T47D (cell line): ENCODE measurements at regions not wholly inside any gene's neighbourhood (a gene's known extent, or its start where the extent isn't known, plus 50 kb on each side); places are given as distances from the start of the nearest gene placed in this dataset.

Experiments
- DNase-seq, 2 experiments: peaks; one replicate each; pipeline versions ENCODE4 v3.0.0 to v3.0.0-alpha.2; 2011 to 2012; ENCODE audit warnings: low read depth in 1 of 2, low spot score in 1 of 2
- JUND ChIP-seq: IDR thresholded peaks from 2 replicates; pipeline ENCODE4 v1.6.1; 2012; ENCODE audit warnings: low read depth
- in situ Hi-C: cut with HindIII; loops from 2 replicates; pipeline ENCODE4 v1.10.0; 2016; ENCODE audit warnings: low sequenced_read_pairs, low pct_unique_long_range_greater_than_20kb

DNA sequence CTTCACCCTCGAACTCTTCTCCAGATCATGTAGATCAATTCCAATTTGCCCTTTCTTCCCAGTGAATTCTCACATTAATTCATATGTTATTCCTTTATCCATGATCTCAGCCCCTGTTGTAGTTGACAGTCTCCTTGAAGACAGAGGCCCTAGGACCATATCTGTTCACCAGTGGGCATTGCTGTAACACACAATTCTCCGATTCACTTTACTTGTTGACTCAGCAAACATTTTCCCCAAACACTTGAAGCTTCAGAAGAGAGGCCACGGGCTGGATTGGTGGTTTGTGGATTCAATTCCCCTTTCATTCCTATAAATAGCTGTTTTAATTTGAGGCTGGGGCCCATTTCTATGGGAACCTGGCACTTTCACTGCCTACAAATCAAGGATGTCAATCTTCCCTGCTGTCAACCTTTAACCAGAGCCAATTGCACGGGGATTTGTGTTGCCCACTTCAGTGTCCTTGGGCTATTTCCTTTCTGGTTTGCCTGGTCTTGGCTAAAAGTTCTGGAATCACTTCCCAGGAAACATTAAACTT, 393.0 kb upstream of the KIRREL3 start:
- no peak for TF ChIP-seq JUND
- in situ Hi-C loops: no loop called here
- no peak for DNase-seq

DNA sequence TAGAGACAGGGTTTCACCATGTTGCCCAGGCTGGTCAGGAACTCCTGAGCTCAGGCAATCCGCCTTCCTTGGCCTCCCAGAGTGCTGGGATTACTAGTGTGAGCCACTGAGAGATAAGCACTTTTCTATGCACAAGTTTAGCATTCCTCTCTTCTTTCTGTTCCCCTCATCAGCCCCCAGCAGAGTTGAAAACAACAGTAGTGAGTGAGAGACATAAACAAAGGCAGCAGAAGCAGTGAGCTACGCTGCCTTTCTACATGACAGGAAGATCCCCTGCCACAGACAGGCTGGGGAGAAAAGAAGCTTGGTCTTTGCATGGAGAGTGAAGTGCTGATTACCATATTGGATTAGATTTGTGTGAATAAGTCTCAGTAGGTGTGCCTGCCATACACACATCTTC, 392.0 kb upstream of the KIRREL3 start:
- no peak for DNase-seq
- no peak for TF ChIP-seq JUND
- in situ Hi-C loops: no loop called here

DNA sequence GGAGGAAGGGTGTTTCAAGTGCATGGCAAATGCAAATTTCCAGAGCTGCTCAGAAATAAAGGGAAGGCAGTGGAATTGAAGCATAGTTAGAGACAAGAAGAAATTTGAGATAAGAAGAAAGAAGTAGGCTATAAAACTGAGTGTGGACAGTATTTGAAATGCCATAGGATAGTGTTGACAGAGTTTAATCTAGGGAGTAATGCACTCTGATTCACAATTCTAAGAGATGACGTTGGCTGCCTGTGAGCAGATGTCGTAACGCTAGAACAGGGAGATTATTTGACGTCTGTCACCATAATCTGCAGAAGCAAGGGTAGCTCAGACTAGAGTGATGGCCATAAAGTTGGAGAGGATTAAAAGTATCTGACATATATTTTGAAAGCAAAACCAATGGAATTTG, 389.9 kb upstream of the KIRREL3 start:
- in situ Hi-C loops: no loop called here
- no peak for TF ChIP-seq JUND
- DNase-seq: no peak

DNA sequence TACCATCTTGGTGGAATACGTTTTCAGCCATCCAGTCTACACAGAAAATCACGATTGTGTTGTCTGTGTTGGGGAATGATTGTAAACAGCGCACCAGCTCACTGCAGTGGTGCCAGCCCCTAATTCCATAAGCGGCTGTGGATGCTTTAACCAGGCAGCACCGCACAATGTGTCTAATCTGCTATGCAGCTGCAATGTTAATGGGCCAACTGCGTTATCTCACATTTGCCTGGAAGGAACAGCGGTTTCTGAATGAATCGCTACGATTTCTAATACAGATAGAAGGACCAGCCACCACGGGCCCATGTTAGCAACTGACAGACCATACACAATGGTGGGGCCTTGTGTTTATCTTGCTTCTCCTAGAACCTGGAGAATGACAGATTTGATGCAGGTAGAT, 384.5 kb upstream of the KIRREL3 start:
- TF ChIP-seq JUND: no peak
- in situ Hi-C loops: no loop called here
- no peak for DNase-seq

DNA sequence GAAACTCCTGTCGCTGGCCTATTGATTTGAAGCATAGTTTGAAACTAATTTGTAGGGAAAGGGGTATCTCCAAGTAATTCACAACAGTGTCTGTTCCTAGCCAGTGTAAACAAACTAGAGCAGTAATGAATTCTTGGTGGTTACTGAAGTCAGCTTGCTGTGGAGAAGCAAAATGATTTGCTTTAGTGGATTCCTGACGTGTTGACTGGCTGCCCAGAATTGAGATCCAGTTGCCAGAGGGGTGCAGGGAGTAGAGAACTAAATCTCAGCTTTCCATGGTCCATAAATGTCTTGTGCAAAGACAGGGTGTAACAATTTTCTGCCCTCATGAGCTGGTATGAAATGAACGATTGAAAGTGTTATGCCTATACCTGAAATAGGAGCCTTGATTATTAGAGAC, 382.5 kb upstream of the KIRREL3 start:
- no peak for DNase-seq
- in situ Hi-C loops: no loop called here
- no peak for TF ChIP-seq JUND

DNA sequence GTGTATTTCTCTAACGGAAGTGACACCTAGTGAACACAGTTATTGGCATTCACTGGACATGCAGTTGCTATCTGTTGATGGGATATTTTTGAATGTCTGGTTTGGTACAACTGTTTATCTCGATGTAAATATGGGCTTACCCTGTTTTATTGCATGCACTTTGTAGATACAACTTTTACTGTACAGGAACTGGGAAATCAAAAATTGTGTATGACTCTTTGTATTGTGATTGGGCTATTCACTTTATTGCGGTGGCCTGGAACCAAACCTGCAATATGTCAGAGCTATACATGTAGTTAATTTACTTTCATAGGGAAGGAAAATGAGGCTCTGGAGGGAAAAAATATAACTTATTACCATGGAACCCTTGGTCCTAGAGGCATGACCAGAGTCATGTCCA, 380.7 kb upstream of the KIRREL3 start:
- no peak for TF ChIP-seq JUND
- in situ Hi-C loops: no loop called here
- no peak for DNase-seq

DNA sequence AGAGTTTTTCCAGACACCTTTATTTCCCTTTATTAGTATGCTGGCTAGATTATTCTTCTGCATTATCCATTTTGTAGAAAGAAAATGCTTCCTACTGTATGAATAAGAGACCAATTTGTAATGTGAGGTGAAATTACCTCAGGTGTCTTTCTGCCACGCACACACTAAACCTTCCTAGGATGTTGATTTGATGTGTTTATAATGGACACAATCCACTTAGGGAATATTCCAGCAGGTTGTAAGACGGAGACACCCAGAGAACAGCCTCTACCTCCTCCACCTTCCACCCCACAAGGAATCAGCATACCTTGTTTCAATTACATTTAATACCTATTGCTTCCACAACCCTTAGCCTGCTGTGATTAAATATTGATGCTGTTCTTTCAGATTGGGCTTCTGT, 379.1 kb upstream of the KIRREL3 start:
- in situ Hi-C loops: no loop called here
- DNase-seq: no peak
- TF ChIP-seq JUND: no peak

DNA sequence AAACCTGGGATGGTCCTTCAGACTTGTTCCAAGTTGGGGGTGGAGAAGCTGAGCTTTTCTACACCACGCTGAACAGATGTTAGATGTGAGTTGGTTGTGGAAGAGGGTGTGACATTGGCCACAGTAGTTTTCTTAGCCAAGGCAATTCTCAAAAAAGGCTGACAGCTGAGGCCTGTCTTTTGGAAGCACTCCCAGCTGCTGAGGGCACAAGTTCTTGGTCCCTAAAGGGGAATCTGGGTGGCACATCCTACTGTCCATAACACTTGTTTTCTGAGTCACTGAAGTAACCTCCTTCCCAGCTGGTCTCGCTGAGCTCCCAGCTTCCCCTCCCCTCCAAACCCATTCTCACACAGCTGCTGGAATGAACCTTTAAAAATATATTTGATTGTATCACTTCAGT, 375.7 kb upstream of the KIRREL3 start:
- no peak for TF ChIP-seq JUND
- in situ Hi-C loops: no loop called here
- DNase-seq: no peak

DNA sequence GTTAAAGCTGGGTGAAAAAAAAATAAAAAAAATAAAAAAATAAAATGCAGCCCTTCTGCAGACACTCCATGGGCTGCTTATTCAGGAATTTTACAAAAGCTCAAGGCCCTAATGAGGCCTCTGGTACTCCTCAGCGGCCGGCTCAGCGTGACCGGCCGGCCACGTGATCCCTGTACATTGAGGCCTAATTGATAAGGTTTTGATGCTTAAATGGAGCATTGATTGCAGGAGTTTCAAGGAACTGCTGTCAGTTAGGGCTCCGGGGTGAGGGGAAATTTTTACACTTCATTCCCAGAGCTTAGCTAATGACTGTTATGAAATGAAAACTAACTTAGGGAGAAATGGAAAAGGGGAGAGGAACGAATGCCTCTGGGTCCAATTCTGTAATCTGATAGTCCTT, 368.8 kb upstream of the KIRREL3 start:
- in situ Hi-C loops: no loop called here
- no peak for TF ChIP-seq JUND
- no peak for DNase-seq

DNA sequence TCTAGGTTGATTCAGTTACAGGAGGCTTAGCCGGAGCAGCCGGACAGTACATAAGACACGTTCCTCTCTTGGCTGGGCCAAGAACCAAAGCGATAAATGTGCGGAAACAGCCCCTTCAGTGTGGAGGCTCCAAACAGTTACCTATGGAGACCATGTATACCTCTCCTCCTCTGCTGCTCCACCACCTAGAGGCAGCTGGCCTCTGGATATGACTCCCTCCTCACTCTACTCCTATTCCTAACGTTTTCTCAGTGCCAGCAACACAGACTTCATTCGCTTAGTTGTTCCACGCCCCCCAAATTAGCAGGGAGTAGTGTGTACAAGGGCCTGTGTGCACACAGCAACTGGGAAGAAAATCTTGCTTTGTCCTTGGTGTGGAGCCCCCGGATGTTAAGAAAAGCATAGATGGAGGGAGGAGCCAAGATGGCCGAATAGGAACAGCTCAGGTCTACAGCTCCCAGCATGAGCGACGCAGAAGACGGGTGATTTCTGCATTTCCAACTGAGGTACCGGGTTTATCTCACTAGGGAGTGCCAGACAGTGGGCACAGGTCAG, 362.3 kb upstream of the KIRREL3 start:
- in situ Hi-C loops: no loop called here
- TF ChIP-seq JUND: no peak
- no peak for DNase-seq

DNA sequence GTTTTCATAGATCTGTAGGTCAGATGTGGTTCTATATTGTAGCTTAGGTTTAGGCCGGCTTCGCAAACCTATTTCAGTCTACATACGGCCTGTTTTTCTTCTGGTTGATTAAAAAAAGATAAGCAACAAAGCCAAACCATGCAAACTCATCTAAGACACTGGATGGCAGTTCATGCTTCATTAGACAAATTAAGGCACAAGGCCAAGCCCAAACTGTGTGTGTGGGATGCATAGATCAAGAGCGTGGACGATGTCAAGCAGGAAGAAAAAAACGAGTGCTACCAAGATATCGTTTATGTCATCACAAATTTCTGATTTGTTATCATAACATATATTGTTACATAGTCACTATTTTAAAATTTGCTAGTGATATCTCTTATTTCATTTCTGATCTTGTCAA, 357.6 kb upstream of the KIRREL3 start:
- TF ChIP-seq JUND: no peak
- no peak for DNase-seq
- in situ Hi-C loops: no loop called here

DNA sequence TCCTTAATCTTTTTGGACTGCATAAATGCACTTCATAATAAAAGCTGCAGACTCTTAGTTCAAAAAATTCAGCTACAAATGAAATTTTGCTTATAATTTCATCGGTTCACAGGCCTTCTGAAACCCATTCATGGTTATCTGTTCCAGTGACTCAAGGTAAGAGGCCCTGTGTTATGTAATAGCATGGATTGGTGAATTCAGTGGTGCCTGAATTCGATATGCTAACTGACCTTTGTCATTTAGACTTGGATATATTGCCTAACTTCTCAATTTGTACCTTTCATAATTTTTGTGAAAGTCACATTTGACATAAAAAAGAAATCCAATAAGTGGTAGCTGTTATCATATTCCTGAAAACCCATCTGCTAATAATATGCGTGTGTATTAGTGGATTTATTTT, 349.9 kb upstream of the KIRREL3 start:
- in situ Hi-C loops: no loop called here
- DNase-seq: no peak

DNA sequence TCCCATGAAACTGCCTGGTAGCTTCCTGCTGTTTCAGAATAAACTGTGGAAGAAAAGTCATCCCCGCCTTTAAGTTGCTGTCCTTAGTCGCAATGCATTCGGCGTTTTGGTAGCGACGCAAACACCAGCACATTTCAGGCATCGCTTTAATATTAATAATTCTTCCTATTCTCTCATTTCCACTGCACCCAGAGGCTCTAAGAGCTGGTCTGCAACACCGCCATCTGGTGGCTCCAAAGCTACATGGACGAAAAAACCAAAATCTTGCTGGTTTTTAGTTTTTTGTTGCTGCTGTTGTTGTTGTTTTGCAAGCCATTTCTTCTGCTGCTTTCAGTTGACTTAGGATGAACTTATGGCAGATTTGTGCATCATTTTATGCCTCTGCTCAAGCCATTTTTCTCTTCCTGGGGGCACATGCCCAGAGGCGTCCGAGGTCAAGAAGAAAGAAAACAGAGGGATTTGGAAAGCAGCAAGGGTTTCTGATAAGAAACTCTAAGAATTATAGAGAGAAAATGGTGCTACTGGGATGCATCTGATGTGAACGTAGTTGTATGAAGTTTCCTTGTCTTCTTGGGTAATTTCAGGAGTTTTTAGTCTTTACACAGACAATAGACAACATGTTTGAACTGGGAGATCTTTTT, 345.4 kb upstream of the KIRREL3 start:
- in situ Hi-C loops: no loop called here
- no peak for TF ChIP-seq JUND

More for the DNA sequence above, 349.9 kb upstream of the KIRREL3 start:
- TF ChIP-seq JUND: no peak

DNA sequence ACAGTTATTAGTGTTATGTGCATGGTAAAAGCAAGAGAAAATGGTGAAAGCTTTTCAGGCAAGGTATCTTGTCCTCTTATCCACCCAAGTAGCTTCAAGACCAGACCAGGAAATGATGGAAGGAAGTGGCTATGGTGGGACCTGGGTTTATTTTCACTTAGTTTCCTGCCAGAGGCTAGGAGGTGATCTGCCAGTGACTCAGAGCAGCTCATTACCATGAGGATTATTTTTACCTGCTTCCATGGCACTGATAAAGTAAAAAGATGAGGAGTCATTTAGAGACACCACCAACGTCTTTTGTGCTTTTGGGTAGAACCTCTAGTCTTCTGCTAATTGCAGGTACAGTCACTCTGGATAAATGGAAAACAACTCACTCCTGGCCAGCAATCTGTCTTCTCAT, 339.9 kb upstream of the KIRREL3 start:
- no peak for DNase-seq
- TF ChIP-seq JUND: no peak
- in situ Hi-C loops: no loop called here

More for the DNA sequence above, 345.4 kb upstream of the KIRREL3 start:
- peak; percentile 66 to 67 for DNase-seq
